ENCODE measurements at regions not wholly inside any gene's neighbourhood (a gene's known extent, or its start where the extent isn't known, plus 50 kb on each side); places are given as distances from the start of the nearest gene placed in this dataset.

DNA sequence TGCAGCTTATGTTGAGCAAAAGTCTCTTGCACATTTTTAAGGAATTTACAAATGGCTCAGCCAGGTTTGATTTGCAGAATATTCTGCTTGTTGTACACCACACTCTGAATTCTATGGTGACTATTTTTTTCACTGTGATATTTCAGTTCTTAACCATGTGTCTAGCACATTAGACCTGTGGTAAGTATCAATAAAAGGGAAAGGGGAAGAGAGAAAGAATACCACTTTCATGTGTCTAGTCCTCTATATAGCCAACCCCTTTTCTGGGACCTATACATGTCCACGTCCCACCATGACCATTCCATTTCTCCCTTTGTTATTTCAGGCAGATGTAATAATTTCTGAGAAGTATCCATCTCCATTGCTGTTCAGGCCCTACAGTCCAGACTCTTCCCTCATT lies 121.3 kb upstream of the PNPLA4 start:
- TF ChIP-seq, protein P1, sequence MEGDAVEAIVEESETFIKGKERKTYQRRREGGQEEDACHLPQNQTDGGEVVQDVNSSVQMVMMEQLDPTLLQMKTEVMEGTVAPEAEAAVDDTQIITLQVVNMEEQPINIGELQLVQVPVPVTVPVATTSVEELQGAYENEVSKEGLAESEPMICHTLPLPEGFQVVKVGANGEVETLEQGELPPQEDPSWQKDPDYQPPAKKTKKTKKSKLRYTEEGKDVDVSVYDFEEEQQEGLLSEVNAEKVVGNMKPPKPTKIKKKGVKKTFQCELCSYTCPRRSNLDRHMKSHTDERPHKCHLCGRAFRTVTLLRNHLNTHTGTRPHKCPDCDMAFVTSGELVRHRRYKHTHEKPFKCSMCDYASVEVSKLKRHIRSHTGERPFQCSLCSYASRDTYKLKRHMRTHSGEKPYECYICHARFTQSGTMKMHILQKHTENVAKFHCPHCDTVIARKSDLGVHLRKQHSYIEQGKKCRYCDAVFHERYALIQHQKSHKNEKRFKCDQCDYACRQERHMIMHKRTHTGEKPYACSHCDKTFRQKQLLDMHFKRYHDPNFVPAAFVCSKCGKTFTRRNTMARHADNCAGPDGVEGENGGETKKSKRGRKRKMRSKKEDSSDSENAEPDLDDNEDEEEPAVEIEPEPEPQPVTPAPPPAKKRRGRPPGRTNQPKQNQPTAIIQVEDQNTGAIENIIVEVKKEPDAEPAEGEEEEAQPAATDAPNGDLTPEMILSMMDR (IDR thresholded peaks at IDR 0.05) = no peak
- TF ChIP-seq POLR2A (IDR thresholded peaks at IDR 0.05) = no peak
